OCI-LY3 (cell line): ENCODE measurements at regions not wholly inside any gene's neighbourhood (a gene's known extent, or its start where the extent isn't known, plus 50 kb on each side); places are given as distances from the start of the nearest gene placed in this dataset.

ENCODE experiments used
- H2AFZ ChIP-seq: fragments of 200-600, 300-600 bp; shearing (Covaris generic); 2 replicates; pipeline ENCODE4 v1.6.0; 2014; ENCODE audit warnings: antibody characterized with exemption, low read depth, low read length
- H3K27ac ChIP-seq: fragments of 200-600, 300-600 bp; sonication (generic); 2 replicates; pipeline ENCODE4 v1.5.1; 2014; ENCODE audit warnings: mild to moderate bottlenecking, low read length, moderate library complexity, mixed read lengths
- H3K27me3 ChIP-seq: fragments of 200-600, 300-600 bp; sonication (generic); 2 replicates; pipeline ENCODE4 v1.6.1; 2014; ENCODE audit warnings: low read depth, low read length, mixed read lengths
- H3K36me3 ChIP-seq: fragments of 200-600, 300-600 bp; sonication (generic); replicated peaks from 2 replicates; pipeline ENCODE3; 2014; ENCODE audit warnings: low read depth, low read length, mixed read lengths
- H3K4me1 ChIP-seq: fragments of 300-600, 200-600 bp; sonication (generic); 2 replicates; pipeline ENCODE4 v1.6.1; 2014; ENCODE audit warnings: low read length, mixed read lengths
- H3K4me2 ChIP-seq: fragments of 200-600, 300-600 bp; sonication (generic); 2 replicates; pipeline ENCODE4 v1.6.1; 2014; ENCODE audit warnings: low read length, mixed read lengths
- H3K4me3 ChIP-seq: fragments of 300-600, 200-600 bp; sonication (generic); 2 replicates; pipeline ENCODE4 v1.5.1; 2014; ENCODE audit warnings: antibody characterized with exemption, mild to moderate bottlenecking, low read length, moderate library complexity
- H3K79me2 ChIP-seq: fragments of 300-600, 200-600 bp; shearing (Covaris generic); 2 replicates; pipeline ENCODE4 v1.6.1; 2014; ENCODE audit warnings: mild to moderate bottlenecking, low read length, mixed read lengths
- H3K9ac ChIP-seq: fragments of 300-600, 200-600 bp; shearing (Covaris generic); 2 replicates; pipeline ENCODE4 v1.6.0; 2014; ENCODE audit warnings: mild to moderate bottlenecking, low read length, moderate library complexity
- H3K9me3 ChIP-seq: fragments of 200-600, 300-600 bp; shearing (Covaris generic); 2 replicates; pipeline ENCODE4 v1.6.1; 2014; ENCODE audit warnings: low read length, mixed read lengths; ENCODE audit not compliant: insufficient read depth
- H4K20me1 ChIP-seq: fragments of 200-600, 300-600 bp; sonication (generic); 2 replicates; pipeline ENCODE4 v1.6.1; 2016; ENCODE audit warnings: low read length, mixed read lengths; ENCODE audit not compliant: insufficient read depth
- EZH2phosphoT487 ChIP-seq: fragments of 200-600 bp; shearing (Covaris generic); IDR thresholded peaks from 2 replicates; pipeline ENCODE4 v1.6.1; 2018; ENCODE audit warnings: antibody characterized with exemption, mixed run types, low read depth
- TF ChIP-seq, protein P1 (sequence below): fragments of 200-600, 300-600 bp; sonication (generic); IDR thresholded peaks from 2 replicates; pipeline ENCODE4 v1.5.1; 2014; ENCODE audit warnings: antibody characterized with exemption, low read length, low read depth

DNA sequence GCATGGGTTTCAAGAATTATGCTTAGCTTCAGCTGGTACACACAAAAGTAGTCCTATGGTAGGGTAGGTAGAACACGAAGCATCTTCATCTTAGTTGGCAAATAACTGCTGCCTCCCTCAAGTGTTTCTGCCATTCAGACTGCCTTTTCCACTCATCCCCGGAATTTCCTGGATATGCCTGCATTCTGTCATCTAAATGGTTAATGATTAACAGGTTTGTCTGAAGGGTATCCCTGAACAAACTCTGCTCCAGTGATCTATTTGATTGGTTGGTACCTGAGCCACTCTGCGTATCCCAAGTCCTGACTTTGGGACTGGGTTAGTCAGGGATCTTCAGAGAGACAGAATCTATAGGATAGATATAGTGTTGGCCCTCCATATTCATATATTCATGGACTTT is 272.3 kb upstream of the RAG2 start:
- H3K4me2 ChIP-seq = no peak overlapping the region
- no peak for TF ChIP-seq EZH2phosphoT487
- TF ChIP-seq, protein P1, sequence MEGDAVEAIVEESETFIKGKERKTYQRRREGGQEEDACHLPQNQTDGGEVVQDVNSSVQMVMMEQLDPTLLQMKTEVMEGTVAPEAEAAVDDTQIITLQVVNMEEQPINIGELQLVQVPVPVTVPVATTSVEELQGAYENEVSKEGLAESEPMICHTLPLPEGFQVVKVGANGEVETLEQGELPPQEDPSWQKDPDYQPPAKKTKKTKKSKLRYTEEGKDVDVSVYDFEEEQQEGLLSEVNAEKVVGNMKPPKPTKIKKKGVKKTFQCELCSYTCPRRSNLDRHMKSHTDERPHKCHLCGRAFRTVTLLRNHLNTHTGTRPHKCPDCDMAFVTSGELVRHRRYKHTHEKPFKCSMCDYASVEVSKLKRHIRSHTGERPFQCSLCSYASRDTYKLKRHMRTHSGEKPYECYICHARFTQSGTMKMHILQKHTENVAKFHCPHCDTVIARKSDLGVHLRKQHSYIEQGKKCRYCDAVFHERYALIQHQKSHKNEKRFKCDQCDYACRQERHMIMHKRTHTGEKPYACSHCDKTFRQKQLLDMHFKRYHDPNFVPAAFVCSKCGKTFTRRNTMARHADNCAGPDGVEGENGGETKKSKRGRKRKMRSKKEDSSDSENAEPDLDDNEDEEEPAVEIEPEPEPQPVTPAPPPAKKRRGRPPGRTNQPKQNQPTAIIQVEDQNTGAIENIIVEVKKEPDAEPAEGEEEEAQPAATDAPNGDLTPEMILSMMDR = no peak
- H3K27ac ChIP-seq = no peak overlapping the region
- 0 out of 2 replicates have a peak, but pooled peaks cover 7% of the 10 kb centered on the region for H3K27me3 ChIP-seq
- H2AFZ ChIP-seq = no peak overlapping the region
- no peak overlapping the region for H3K9ac ChIP-seq
- H3K4me1 ChIP-seq = no peaks in the 10 kb centered on the region
- H4K20me1 ChIP-seq = no peaks in the 10 kb centered on the region
- no peak overlapping the region for H3K4me3 ChIP-seq
- H3K9me3 ChIP-seq = no peaks in the 10 kb centered on the region
- H3K79me2 ChIP-seq = no peaks in the 10 kb centered on the region
- H3K36me3 ChIP-seq = no peaks in the 10 kb centered on the region

DNA sequence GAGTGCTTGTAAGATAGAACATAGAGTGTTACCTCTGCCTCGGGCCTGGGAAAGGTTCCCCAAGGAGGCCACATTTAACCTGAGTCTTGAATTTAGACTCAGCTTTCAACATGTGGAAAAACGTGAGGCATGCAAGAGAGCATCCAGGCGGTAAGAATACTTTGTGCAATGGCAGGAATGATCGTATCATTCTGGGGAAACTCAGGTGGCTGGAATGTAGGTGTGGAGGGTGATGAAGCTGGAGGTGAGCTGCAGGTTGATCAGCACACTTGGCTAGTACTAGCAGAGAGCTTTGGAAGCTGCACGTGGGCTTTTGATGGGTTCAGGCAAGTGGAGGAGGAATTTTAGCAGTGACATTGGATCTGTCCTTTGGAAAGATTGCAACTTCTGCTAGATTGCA is 270.3 kb upstream of the RAG2 start:
- Histone ChIP-seq H4K20me1 (no peaks in the 10 kb centered on the region), H3K27ac (no peak overlapping the region), H2AFZ (no peak overlapping the region), H3K9me3 (no peaks in the 10 kb centered on the region), H3K9ac (no peak overlapping the region), H3K27me3 (peaks cover 9% of the 10 kb centered on the region; the same call in 1 of the 2 replicates), H3K4me1 (no peaks in the 10 kb centered on the region), H3K36me3 (no peaks in the 10 kb centered on the region), H3K79me2 (no peaks in the 10 kb centered on the region), H3K4me2 (no peak overlapping the region), H3K4me3 (no peak overlapping the region)
- TF ChIP-seq EZH2phosphoT487 = no peak

DNA sequence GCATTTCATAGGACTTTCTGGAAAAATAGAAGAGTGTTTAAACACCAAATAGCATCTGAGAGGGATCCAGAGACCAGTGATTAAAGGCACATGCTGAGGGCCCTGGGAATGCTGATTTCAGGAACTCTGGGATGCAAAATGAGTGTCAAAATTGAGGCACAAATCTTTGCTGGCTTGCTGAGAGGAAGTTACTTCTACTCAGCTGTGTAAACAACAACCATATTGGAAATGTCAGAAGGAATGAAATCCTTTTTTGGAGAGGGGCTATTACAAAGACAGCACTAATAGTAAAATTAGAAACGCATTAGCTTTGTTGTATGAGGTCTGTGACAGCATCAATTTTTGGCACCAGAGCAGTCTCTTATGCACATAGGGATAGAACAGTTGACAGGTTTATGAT is 267.8 kb upstream of the RAG2 start:
- no peak overlapping the region for H3K9ac ChIP-seq
- no peak for TF ChIP-seq EZH2phosphoT487
- TF ChIP-seq, protein P1 = no peak
- no peaks in the 10 kb centered on the region for H3K79me2 ChIP-seq
- no peak overlapping the region for H3K27ac ChIP-seq
- no peak overlapping the region for H2AFZ ChIP-seq
- no peaks in the 10 kb centered on the region for H4K20me1 ChIP-seq
- peaks cover 14% of the 10 kb centered on the region; the same call in 1 of the 2 replicates for H3K27me3 ChIP-seq
- no peak overlapping the region for H3K4me3 ChIP-seq
- no peaks in the 10 kb centered on the region for H3K9me3 ChIP-seq
- H3K4me2 ChIP-seq = no peak overlapping the region
- no peaks in the 10 kb centered on the region for H3K36me3 ChIP-seq
- no peaks in the 10 kb centered on the region for H3K4me1 ChIP-seq

DNA sequence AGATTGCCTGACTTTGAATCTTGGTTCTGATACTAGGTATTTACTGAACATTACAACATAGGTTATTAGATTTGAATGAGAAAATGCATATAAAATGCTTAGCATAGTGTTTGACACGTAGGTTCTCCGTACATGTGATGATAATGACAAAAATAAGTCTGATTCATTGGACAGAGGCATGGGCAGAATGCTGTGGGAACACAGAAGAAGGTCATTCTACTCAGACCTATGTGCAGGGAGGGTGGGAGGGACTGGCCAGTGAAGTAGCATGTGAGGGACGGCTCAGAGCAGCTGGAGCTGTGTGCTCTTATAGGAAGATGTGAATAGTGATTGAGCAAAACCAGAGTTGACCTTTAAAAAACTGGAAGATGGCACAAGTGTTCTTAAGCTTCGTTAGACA is 256.8 kb upstream of the RAG2 start:
- Histone ChIP-seq H3K9ac (no peak overlapping the region), H3K27ac (no peak overlapping the region), H3K4me1 (no peaks in the 10 kb centered on the region), H3K27me3 (no peaks in the 10 kb centered on the region), H3K79me2 (no peaks in the 10 kb centered on the region), H3K9me3 (no peaks in the 10 kb centered on the region), H3K4me3 (no peak overlapping the region), H4K20me1 (no peaks in the 10 kb centered on the region), H3K36me3 (no peaks in the 10 kb centered on the region), H3K4me2 (no peak overlapping the region), H2AFZ (no peak overlapping the region)
- TF ChIP-seq, protein P1 = no peak
- no peak for TF ChIP-seq EZH2phosphoT487

DNA sequence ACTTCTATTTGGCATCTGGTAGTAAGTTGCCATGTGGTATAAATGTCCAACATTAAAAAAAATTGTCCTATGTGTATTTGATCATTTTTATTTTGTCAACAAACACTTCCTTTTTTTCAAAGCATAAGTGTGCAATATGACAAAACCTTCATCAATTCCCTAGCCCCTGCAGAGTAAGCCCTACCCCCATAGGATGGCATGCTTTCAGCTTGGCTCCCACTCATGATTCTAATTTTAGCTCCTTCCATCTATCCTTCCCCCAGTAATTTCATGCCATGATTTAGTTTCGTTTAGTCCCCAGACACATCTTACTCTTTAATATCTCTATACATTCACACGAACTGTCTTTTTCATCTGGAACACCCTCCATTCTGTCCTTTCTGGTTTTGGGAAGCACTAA is 250.6 kb upstream of the RAG2 start:
- no peaks in the 10 kb centered on the region for H3K36me3 ChIP-seq
- H3K4me1 ChIP-seq = no peaks in the 10 kb centered on the region
- H3K4me2 ChIP-seq = no peak overlapping the region
- H3K79me2 ChIP-seq = no peaks in the 10 kb centered on the region
- H4K20me1 ChIP-seq = no peaks in the 10 kb centered on the region
- H2AFZ ChIP-seq = no peak overlapping the region
- no peak overlapping the region for H3K4me3 ChIP-seq
- TF ChIP-seq, protein P1 = no peak
- no peak for TF ChIP-seq EZH2phosphoT487
- H3K9ac ChIP-seq = no peak overlapping the region
- H3K27me3 ChIP-seq = no peaks in the 10 kb centered on the region
- H3K9me3 ChIP-seq = no peaks in the 10 kb centered on the region
- H3K27ac ChIP-seq = no peak overlapping the region
